A549 (cell line): ENCODE measurements at regions not wholly inside any gene's neighbourhood (a gene's known extent, or its start where the extent isn't known, plus 50 kb on each side); places are given as distances from the start of the nearest gene placed in this dataset.

Source experiments
- CBX2 ChIP-seq: fragments of 200-600 bp; sonication (generic); IDR thresholded peaks from 2 replicates; pipeline ENCODE4 v1.6.1; 2016; ENCODE audit warnings: low read depth, mild to moderate bottlenecking, borderline replicate concordance
- CEBPB ChIP-seq, 2 experiments: fragments of >200 bp in 1 of 2; sonication (Bioruptor Twin) in 1 of 2; formaldehyde crosslinking in 1 of 2; IDR thresholded peaks; 2 replicates each; pipeline ENCODE4 v1.6.1; 2012 to 2016
- CTCF ChIP-seq: fragments of >200 bp; sonication (Bioruptor Twin); formaldehyde crosslinking; IDR thresholded peaks from 3 replicates; pipeline ENCODE4 v1.5.1; 2016
- EP300 ChIP-seq, 2 experiments: fragments of >200 bp; sonication (Bioruptor Twin); formaldehyde crosslinking; IDR thresholded peaks; 2 replicates in 1 of 2; 3 replicates in 1 of 2; pipeline ENCODE4 v1.6.1; 2016 to 2017
- JUN ChIP-seq, 2 experiments: fragments of >200 bp; sonication (Bioruptor Twin); formaldehyde crosslinking; IDR thresholded peaks; 2 replicates in 1 of 2; 3 replicates in 1 of 2; pipeline ENCODE4 v1.6.1; 2016 to 2017
- MYC ChIP-seq: IDR thresholded peaks from 2 replicates; pipeline ENCODE4 v1.6.1; 2012; ENCODE audit warnings: mild to moderate bottlenecking, inconsistent platforms, low read length, improper control_type of control experiment, borderline replicate concordance
- SMC3 ChIP-seq: fragments of >200 bp; sonication (Bioruptor Twin); formaldehyde crosslinking; IDR thresholded peaks from 3 replicates; pipeline ENCODE4 v1.6.1; 2018; ENCODE audit warnings: inconsistent platforms

GRCh38 chr20:57022306-57022705 lies 244.1 kb downstream of the BMP7 start:
- TF ChIP-seq CTCF (peak; percentile 10; the same call in 1 of the 3 replicates), SMC3 (0 out of 3 replicates have a peak, but pooled peaks have one; percentile 16), EP300 (IDR thresholded peaks at IDR 0.05) (no peak), JUN (IDR thresholded peaks at IDR 0.05) (no peak), MYC (no peak), CBX2 (no peak), CEBPB (IDR thresholded peaks at IDR 0.05) (no peak)
